GM06990 (cell line): ENCODE measurements at regions not wholly inside any gene's neighbourhood (a gene's known extent, or its start where the extent isn't known, plus 50 kb on each side); places are given as distances from the start of the nearest gene placed in this dataset.

Source experiments
- DNase-seq: peaks from one replicate; pipeline ENCODE4 v3.0.0-alpha.2; 2011; ENCODE audit not compliant: insufficient read length; ENCODE audit errors: extremely low read depth
- H3K27me3 ChIP-seq: replicated peaks from 2 replicates; pipeline ENCODE4 v1.6.0; 2011; ENCODE audit warnings: low read length; ENCODE audit not compliant: control insufficient read depth, insufficient read depth
- H3K36me3 ChIP-seq: 2 replicates; pipeline ENCODE4 v1.5.1; 2011; ENCODE audit warnings: low read length; ENCODE audit not compliant: control insufficient read depth, insufficient read depth
- H3K4me3 ChIP-seq: replicated peaks from 2 replicates; pipeline ENCODE4 v1.5.1; 2011; ENCODE audit warnings: low read depth, mild to moderate bottlenecking, control low read depth, low read length
- CTCF ChIP-seq: IDR thresholded peaks from 2 replicates; pipeline ENCODE4 v1.5.1; 2011; ENCODE audit warnings: low read length, control low read depth, mild to moderate bottlenecking, inconsistent platforms; ENCODE audit not compliant: insufficient read depth, poor library complexity, severe bottlenecking

- no peak for TF ChIP-seq CTCF
Observed at GRCh38 chr15:58283302-58283701, 145.1 kb downstream of the AQP9 start.

DNA sequence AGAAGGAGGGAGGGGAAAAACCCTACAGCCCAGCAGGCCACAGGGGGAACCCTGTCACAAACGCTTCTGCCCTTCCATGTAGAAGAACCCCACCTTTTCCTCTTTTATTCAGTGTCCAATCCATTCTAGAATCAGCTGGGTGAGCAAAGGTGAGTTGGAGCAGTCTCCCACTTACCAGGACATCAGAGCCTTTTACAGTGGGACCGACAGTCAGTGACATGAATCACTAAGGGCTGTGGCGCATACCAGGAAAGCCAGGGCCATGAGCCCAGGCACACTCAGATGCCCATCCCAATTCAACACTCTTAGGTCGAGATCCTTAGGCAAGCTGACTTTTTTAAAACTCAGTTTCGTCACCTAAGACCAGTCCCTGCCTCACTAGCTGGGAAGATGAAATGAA, 146.1 kb downstream of the AQP9 start:
- TF ChIP-seq CTCF: no peak
- Histone ChIP-seq H3K36me3 (no peaks in the 10 kb centered on the region), H3K4me3 (no peak overlapping the region), H3K27me3 (no peaks in the 10 kb centered on the region)
- DNase-seq: no peak

More at GRCh38 chr15:58283302-58283701, 145.1 kb downstream of the AQP9 start:
- H3K36me3 ChIP-seq: no peaks in the 10 kb centered on the region
- DNase-seq: no peak
- H3K27me3 ChIP-seq: no peaks in the 10 kb centered on the region
- no peak overlapping the region for H3K4me3 ChIP-seq

GRCh38 chr15:58285212-58285920, 146.4 kb upstream of the LIPC start:
- Histone ChIP-seq H3K36me3 (no peaks in the 10 kb centered on the region), H3K27me3 (no peaks in the 10 kb centered on the region), H3K4me3 (no peak overlapping the region)
- TF ChIP-seq CTCF: no peak
- DNase-seq: no peak

DNA sequence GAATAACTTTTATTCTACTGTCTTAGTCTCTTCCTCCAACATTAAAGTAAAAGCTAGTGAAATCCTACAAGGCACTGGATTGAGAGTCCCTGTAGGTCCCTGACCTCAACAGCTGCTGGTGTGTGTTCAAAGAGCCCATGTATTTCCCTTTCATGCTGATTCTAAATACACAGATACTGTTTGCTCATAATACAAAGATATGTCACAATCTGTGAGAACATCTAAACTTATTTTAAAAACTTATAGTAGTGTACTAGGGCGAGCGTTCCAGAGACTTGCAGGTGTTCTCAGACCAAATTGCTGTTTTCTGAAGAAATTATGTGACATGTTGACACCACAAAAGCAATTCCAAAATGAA, 145.9 kb upstream of the LIPC start:
- Histone ChIP-seq H3K27me3 (no peaks in the 10 kb centered on the region), H3K4me3 (no peak overlapping the region), H3K36me3 (no peaks in the 10 kb centered on the region)
- no peak for DNase-seq
- TF ChIP-seq CTCF: no peak

- no peak for TF ChIP-seq CTCF
- Histone ChIP-seq H3K36me3 (no peaks in the 10 kb centered on the region), H3K4me3 (no peak overlapping the region), H3K27me3 (no peaks in the 10 kb centered on the region)
- no peak for DNase-seq
Observed at GRCh38 chr15:58286523-58286922, 145.3 kb upstream of the LIPC start.

GRCh38 chr15:58287891-58288290, 143.9 kb upstream of the LIPC start:
- Histone ChIP-seq H3K27me3 (no peaks in the 10 kb centered on the region), H3K36me3 (no peaks in the 10 kb centered on the region), H3K4me3 (no peak overlapping the region)
- TF ChIP-seq CTCF: no peak
- DNase-seq: no peak
